ENCODE measurements at regions not wholly inside any gene's neighbourhood (a gene's known extent, or its start where the extent isn't known, plus 50 kb on each side); places are given as distances from the start of the nearest gene placed in this dataset.

- TF ChIP-seq HOMEZ (CRISPR knock-in tag; IDR thresholded peaks at IDR 0.05; ENCODE audit: low read depth): no peak
- no peak for TF ChIP-seq DZIP1 (CRISPR knock-in tag; IDR thresholded peaks at IDR 0.05)
- no peak for TF ChIP-seq CEBPB (IDR thresholded peaks at IDR 0.05; ENCODE audit: borderline replicate concordance, low read depth, low read length)
- TF ChIP-seq ZHX1 (CRISPR knock-in tag; IDR thresholded peaks at IDR 0.05; ENCODE audit: low read depth): no peak
- no peak for TF ChIP-seq MATR3 (CRISPR knock-in tag; IDR thresholded peaks at IDR 0.05)
- TF ChIP-seq POLR2A (IDR thresholded peaks at IDR 0.05; ENCODE audit: insufficient read depth in 1 of 2, low read depth in 2 of 2, low read length in 2 of 2): no peak
- TF ChIP-seq TCF7L2 (IDR thresholded peaks at IDR 0.05; ENCODE audit: low read depth, low read length): no peak
- TF ChIP-seq SMYD3 (CRISPR knock-in tag; IDR thresholded peaks at IDR 0.05): no peak
- TF ChIP-seq PPARG (CRISPR knock-in tag; conservative IDR thresholded peaks at IDR 0.05): no peak
- TF ChIP-seq TBX3 (IDR thresholded peaks at IDR 0.05; ENCODE audit: borderline replicate concordance): no peak
- no peak for TF ChIP-seq ZNF589 (CRISPR knock-in tag; conservative IDR thresholded peaks at IDR 0.05)
- no peak for TF ChIP-seq SMARCE1 (IDR thresholded peaks at IDR 0.05; ENCODE audit: borderline replicate concordance)
- TF ChIP-seq ZNF180 (CRISPR knock-in tag; IDR thresholded peaks at IDR 0.05; ENCODE audit: borderline replicate concordance, low read depth): no peak
- no peak for TF ChIP-seq POLR2AphosphoS5 (IDR thresholded peaks at IDR 0.05; ENCODE audit: low read depth, low read length)
Observed at GRCh38 chr1:165988275-165988674, 160.9 kb downstream of the UCK2 start.

Data from HepG2 (cell line).